ENCODE measurements at regions not wholly inside any gene's neighbourhood (a gene's known extent, or its start where the extent isn't known, plus 50 kb on each side); places are given as distances from the start of the nearest gene placed in this dataset.

- TF ChIP-seq, protein P1, sequence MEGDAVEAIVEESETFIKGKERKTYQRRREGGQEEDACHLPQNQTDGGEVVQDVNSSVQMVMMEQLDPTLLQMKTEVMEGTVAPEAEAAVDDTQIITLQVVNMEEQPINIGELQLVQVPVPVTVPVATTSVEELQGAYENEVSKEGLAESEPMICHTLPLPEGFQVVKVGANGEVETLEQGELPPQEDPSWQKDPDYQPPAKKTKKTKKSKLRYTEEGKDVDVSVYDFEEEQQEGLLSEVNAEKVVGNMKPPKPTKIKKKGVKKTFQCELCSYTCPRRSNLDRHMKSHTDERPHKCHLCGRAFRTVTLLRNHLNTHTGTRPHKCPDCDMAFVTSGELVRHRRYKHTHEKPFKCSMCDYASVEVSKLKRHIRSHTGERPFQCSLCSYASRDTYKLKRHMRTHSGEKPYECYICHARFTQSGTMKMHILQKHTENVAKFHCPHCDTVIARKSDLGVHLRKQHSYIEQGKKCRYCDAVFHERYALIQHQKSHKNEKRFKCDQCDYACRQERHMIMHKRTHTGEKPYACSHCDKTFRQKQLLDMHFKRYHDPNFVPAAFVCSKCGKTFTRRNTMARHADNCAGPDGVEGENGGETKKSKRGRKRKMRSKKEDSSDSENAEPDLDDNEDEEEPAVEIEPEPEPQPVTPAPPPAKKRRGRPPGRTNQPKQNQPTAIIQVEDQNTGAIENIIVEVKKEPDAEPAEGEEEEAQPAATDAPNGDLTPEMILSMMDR (conservative IDR thresholded peaks at IDR 0.05) = no peak
- H3K27ac ChIP-seq = no peak overlapping the region
Measured at GRCh38 chr10:105785721-105786120, 1144.6 kb downstream of the SORCS3 start.

GRCh38 chr10:105783936-105784483 lies 1142.9 kb downstream of the SORCS3 start:
- TF ChIP-seq, protein P1 (conservative IDR thresholded peaks at IDR 0.05) = no peak
- no peak overlapping the region for H3K27ac ChIP-seq

DNA sequence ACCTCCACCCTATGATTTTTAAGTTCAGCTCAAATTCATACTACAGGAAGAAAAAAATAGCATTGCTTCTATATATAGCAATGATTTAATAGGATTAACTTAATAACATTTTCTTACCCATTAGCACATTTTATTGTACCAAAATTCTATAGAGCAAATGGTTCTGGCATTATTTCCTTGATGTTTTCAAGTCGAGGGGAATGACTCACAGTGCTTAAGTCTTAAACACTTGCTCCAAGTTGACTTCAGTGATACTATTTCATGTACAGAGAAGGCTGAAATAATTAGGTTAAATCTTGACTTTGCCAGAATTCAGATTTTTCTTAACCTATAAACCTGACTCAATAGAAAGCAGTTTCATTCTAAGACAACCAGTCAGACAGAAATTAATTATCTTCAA lies 1133.8 kb downstream of the SORCS3 start:
- TF ChIP-seq, protein P1 (conservative IDR thresholded peaks at IDR 0.05) = no peak
- H3K27ac ChIP-seq = no peak overlapping the region

GRCh38 chr10:105774351-105774750 lies 1133.3 kb downstream of the SORCS3 start:
- TF ChIP-seq, protein P1 (conservative IDR thresholded peaks at IDR 0.05) = no peak
- no peak overlapping the region for H3K27ac ChIP-seq

- no peak overlapping the region for H3K27ac ChIP-seq
- TF ChIP-seq, protein P1 (conservative IDR thresholded peaks at IDR 0.05) = no peak
Measured at GRCh38 chr10:105770524-105771212, 1129.6 kb downstream of the SORCS3 start.

- H3K27ac ChIP-seq = no peak overlapping the region
- TF ChIP-seq, protein P1 (conservative IDR thresholded peaks at IDR 0.05) = no peak
Measured at GRCh38 chr10:105769248-105770184, 1128.4 kb downstream of the SORCS3 start.

- H3K27ac ChIP-seq = no peak overlapping the region
- TF ChIP-seq, protein P1 (conservative IDR thresholded peaks at IDR 0.05) = no peak
Measured at GRCh38 chr10:105763611-105764010, 1122.5 kb downstream of the SORCS3 start.

Measured in VCaP (cell line).